ENCODE measurements at regions not wholly inside any gene's neighbourhood (a gene's known extent, or its start where the extent isn't known, plus 50 kb on each side); places are given as distances from the start of the nearest gene placed in this dataset.
A peak's percentile ranks its signal among the peaks of the same experiment; 100 is the strongest.

GRCh38 chr17:6179017-6179416, 108.8 kb downstream of the WSCD1 start:
- Mint-ChIP-seq H3K36me3 (ENCODE audit: low read depth) (no peaks in the 10 kb centered on the region), H3K9me3 (peaks cover 4% of the 10 kb centered on the region), H3K4me3 (no peak overlapping the region), H3K27me3 (peaks cover 35% of the 10 kb centered on the region), H3K4me1 (ENCODE audit: low read depth) (no peaks in the 10 kb centered on the region), H3K27ac (no peak overlapping the region)
- no peak overlapping the region for H3K27ac ChIP-seq (ENCODE audit: low read depth in 1 of 2, low read length in 2 of 2)
- ATAC-seq (ENCODE audit: poor library complexity), result no peak
- TF ChIP-seq CTCF (IDR thresholded peaks at IDR 0.05), result no peak
- H3K27me3 ChIP-seq (ENCODE audit: control insufficient read depth in 1 of 2, insufficient read depth in 2 of 2, low read length in 2 of 2), result peaks cover 0 to 9% of the 10 kb centered on the region in 2 experiments
- H3K36me3 ChIP-seq (ENCODE audit: insufficient read depth, low read length), result no peaks in the 10 kb centered on the region
- intact Hi-C loops (cut with DNase I, micrococcal nuclease), result no loop called here
- no peak overlapping the region for H3K4me3 ChIP-seq (ENCODE audit: low read length)
- H3K9me3 ChIP-seq (ENCODE audit: control insufficient read depth in 1 of 2, insufficient read depth in 1 of 2, low read length in 2 of 2), result no peaks in the 10 kb centered on the region
- no peaks in the 10 kb centered on the region for H3K4me1 ChIP-seq (ENCODE audit: insufficient read depth, low read length)
- ChIA-PET CTCF (no interaction called here), POLR2A (no interaction called here)
- peak in 1 of 14 experiments; percentile 1 for DNase-seq

GRCh38 chr17:6177941-6178694, 107.9 kb downstream of the WSCD1 start:
- Histone ChIP-seq H3K27ac (ENCODE audit: low read depth in 1 of 2, low read length in 2 of 2) (no peak overlapping the region), H3K9me3 (ENCODE audit: control insufficient read depth in 1 of 2, insufficient read depth in 1 of 2, low read length in 2 of 2) (no peaks in the 10 kb centered on the region), H3K4me1 (ENCODE audit: insufficient read depth, low read length) (no peaks in the 10 kb centered on the region), H3K4me3 (ENCODE audit: low read length) (no peak overlapping the region), H3K27me3 (ENCODE audit: control insufficient read depth in 1 of 2, insufficient read depth in 2 of 2, low read length in 2 of 2) (peaks cover 0 to 9% of the 10 kb centered on the region in 2 experiments), H3K36me3 (ENCODE audit: insufficient read depth, low read length) (no peaks in the 10 kb centered on the region)
- DNase-seq (peak in 1 of 14 experiments; percentile 2), ATAC-seq (ENCODE audit: poor library complexity) (no peak)
- POLR2A ChIA-PET, result no interaction called here
- CTCF ChIA-PET, result interaction anchor here (0.6 kb wide), 1 partner anchor 196 kb away, joined by 3 read pairs; no protein-coding TSS in a partner anchor
- H3K36me3 Mint-ChIP-seq (ENCODE audit: low read depth), result no peaks in the 10 kb centered on the region
- TF ChIP-seq CTCF (IDR thresholded peaks at IDR 0.05), result no peak
- no peaks in the 10 kb centered on the region for H3K4me1 Mint-ChIP-seq (ENCODE audit: low read depth)
- no peaks in the 10 kb centered on the region for H3K9me3 Mint-ChIP-seq
- H3K27me3 Mint-ChIP-seq, result peaks cover 39% of the 10 kb centered on the region
- no peak overlapping the region for H3K4me3 Mint-ChIP-seq
- no peak overlapping the region for H3K27ac Mint-ChIP-seq
- intact Hi-C loops (cut with DNase I, micrococcal nuclease), result no loop called here
